AG04450 (cell line): ENCODE measurements at regions not wholly inside any gene's neighbourhood (a gene's known extent, or its start where the extent isn't known, plus 50 kb on each side); places are given as distances from the start of the nearest gene placed in this dataset.
"Not testable (repeated sequence)": the region's sequence is repeated elsewhere in the genome, so short reads cannot be mapped to it uniquely, and the experiment has no call there.

Experiments
- CTCF ChIA-PET: fragments of 300-600, 350-600 bp; formaldehyde crosslinking; extraction: SDS; loops from one replicate; lab custom pipeline; 2022; ENCODE audit warnings: antibody characterized with exemption, inconsistent platforms; lab: Charles Lee
- POLR2A ChIA-PET: fragments of 350-600 bp; formaldehyde crosslinking; extraction: SDS; loops from one replicate; lab custom pipeline; 2021; ENCODE audit warnings: antibody characterized with exemption, inconsistent platforms; lab: Yijun Ruan, JAX
- DNase-seq: peaks from one replicate; pipeline ENCODE4 v3.0.0-alpha.2; 2011; ENCODE audit warnings: low read depth, low spot score
- H3K27ac ChIP-seq: one replicate; pipeline ENCODE4 v1.5.1; 2012; ENCODE audit warnings: low read depth, low read length, control low read depth
- H3K27me3 ChIP-seq: one replicate; pipeline ENCODE4 v1.6.0; 2012; ENCODE audit warnings: low read length; ENCODE audit not compliant: control insufficient read depth, insufficient read depth
- H3K4me3 ChIP-seq: 2 replicates; pipeline ENCODE4 v1.5.1; 2011; ENCODE audit warnings: mild to moderate bottlenecking, low read depth, low read length, control low read depth
- H3K9me3 ChIP-seq: 2 replicates; pipeline ENCODE4 v1.5.1; 2012; ENCODE audit warnings: low read length; ENCODE audit not compliant: control insufficient read depth, insufficient read depth
- TF ChIP-seq, protein P1 (sequence below): IDR thresholded peaks from 2 replicates; pipeline ENCODE4 v1.5.1; 2011; ENCODE audit warnings: low read depth, low read length, control low read depth, inconsistent platforms

DNA sequence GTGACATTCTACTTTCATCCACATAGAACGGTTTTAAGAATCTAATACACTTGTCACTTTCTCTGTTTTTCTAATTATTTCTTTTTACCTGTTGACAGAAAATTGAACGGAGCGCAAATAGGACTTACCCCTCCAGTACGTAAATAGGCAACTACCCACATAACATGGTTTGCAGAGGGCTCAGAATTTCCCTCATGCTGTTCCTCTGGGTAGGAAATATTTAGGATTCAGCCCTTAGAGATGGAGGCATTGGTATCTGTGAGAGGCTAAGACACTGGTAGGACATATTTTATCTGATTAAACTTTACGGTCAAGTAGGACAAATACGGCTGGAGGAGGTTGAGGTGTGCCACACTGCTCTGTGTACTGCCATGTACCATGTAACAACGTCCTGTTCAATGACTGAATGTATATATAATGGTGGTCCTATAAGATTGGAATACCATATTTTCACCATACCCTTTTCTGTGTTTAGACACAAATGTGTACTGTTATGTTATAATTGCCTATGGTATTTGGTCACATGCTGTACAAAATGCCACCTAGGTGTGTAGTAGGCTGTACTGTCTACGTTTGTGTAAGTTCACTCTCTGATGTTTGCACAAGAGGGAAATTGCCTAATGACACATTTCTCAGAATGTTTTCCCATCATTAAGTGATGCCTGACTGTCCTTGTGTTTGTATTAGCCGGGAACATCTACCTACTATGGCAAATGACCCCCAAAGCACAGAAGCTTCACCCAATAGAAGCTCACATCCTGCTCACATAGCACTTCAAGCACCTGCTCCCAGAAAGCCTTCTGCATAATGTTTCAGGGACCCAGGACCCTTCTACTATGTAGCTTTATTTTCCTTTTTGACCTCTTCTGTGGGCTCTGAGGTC is 429.4 kb upstream of the AKR1E2 start:
- no peaks in the 10 kb centered on the region for H3K9me3 ChIP-seq

GRCh38 chr10:4395731-4396130 is 430.3 kb upstream of the AKR1E2 start:
- TF ChIP-seq, protein P1, sequence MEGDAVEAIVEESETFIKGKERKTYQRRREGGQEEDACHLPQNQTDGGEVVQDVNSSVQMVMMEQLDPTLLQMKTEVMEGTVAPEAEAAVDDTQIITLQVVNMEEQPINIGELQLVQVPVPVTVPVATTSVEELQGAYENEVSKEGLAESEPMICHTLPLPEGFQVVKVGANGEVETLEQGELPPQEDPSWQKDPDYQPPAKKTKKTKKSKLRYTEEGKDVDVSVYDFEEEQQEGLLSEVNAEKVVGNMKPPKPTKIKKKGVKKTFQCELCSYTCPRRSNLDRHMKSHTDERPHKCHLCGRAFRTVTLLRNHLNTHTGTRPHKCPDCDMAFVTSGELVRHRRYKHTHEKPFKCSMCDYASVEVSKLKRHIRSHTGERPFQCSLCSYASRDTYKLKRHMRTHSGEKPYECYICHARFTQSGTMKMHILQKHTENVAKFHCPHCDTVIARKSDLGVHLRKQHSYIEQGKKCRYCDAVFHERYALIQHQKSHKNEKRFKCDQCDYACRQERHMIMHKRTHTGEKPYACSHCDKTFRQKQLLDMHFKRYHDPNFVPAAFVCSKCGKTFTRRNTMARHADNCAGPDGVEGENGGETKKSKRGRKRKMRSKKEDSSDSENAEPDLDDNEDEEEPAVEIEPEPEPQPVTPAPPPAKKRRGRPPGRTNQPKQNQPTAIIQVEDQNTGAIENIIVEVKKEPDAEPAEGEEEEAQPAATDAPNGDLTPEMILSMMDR, result no peak
- Histone ChIP-seq H3K9me3 (no peaks in the 10 kb centered on the region), H3K27me3 (no peaks in the 10 kb centered on the region), H3K27ac (no peak overlapping the region), H3K4me3 (no peak overlapping the region)
- DNase-seq, result no peak
- ChIA-PET POLR2A (no interaction called here), CTCF (no interaction called here)

More for the DNA sequence above, 429.4 kb upstream of the AKR1E2 start:
- ChIA-PET POLR2A (no interaction called here), CTCF (no interaction called here)
- TF ChIP-seq, protein P1, result no peak
- no peak overlapping the region for H3K27ac ChIP-seq
- H3K27me3 ChIP-seq, result no peaks in the 10 kb centered on the region
- no peak for DNase-seq
- H3K4me3 ChIP-seq, result no peak overlapping the region

DNA sequence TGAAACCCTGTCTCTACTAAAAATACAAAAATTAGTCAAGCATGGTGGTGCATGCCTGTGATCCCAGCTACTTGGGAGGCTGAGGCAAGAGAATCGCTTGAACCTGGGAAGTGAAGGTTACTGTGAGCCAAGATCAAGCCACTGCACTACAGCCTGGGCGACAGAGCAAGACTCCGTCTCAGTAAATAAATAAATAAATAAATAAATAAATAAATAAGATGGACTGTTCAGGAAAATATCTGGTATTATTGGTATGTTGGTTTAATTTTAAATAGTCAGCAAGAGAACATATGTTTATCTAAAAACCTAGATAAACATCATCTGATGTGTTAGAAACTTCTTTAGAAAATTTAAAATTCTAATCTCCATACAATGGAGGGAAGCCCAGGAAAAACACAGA is 431.6 kb upstream of the AKR1E2 start:
- H3K9me3 ChIP-seq, H3K27ac ChIP-seq, DNase-seq, H3K27me3 ChIP-seq, H3K4me3 ChIP-seq, CTCF ChIA-PET: not testable (repeated sequence)
- POLR2A ChIA-PET, result interaction anchor here (0.6 kb wide), 1 partner anchor 654 kb away, joined by 8 read pairs; no protein-coding TSS in a partner anchor

GRCh38 chr10:4391683-4392082 is 434.3 kb upstream of the AKR1E2 start:
- no peaks in the 10 kb centered on the region for H3K27me3 ChIP-seq
- H3K27ac ChIP-seq, result no peak overlapping the region
- POLR2A ChIA-PET, result no interaction called here
- H3K4me3 ChIP-seq, result no peak overlapping the region
- no peaks in the 10 kb centered on the region for H3K9me3 ChIP-seq
- TF ChIP-seq, protein P1, result no peak
- DNase-seq, result no peak
- CTCF ChIA-PET, result interaction anchor here (0.9 kb wide), 1 partner anchor 265 kb away, joined by 3 read pairs; no protein-coding TSS in a partner anchor

DNA sequence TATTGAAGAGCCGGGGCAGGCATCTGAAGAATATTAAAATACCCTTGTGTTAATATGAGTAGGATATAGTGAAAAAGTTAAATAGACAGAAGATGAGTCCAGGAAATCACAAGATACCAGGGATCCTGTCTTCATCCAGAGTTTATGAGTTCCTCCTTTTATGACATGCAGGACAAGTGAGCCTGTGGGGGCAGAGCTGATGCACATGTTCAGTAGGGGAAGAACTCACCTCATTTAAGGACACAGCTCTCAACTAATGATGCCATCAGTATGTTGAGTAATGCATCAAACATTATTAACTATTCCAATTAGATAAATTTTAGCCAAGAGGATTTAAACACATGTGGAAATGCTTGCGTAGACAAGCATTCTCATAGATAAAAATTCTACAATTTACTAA is 435.8 kb upstream of the AKR1E2 start:
- no peak for DNase-seq
- H3K27ac ChIP-seq, result no peak overlapping the region
- TF ChIP-seq, protein P1, result no peak
- H3K9me3 ChIP-seq, result no peaks in the 10 kb centered on the region
- POLR2A ChIA-PET, result no interaction called here
- H3K27me3 ChIP-seq, result no peaks in the 10 kb centered on the region
- CTCF ChIA-PET, result no interaction called here
- no peak overlapping the region for H3K4me3 ChIP-seq
